Activated naive CD4-positive, alpha-beta T cell treated with anti-CD3 and anti-CD28 coated beads, Interleukin-2, amount 50 U/mL, for 16 hours (primary cell): ENCODE measurements at regions not wholly inside any gene's neighbourhood (a gene's known extent, or its start where the extent isn't known, plus 50 kb on each side); places are given as distances from the start of the nearest gene placed in this dataset.
"Not testable (repeated sequence)": the region's sequence is repeated elsewhere in the genome, so short reads cannot be mapped to it uniquely, and the experiment has no call there.

Experiments used
- DNase-seq: peaks from one replicate; pipeline ENCODE4 v3.0.0-alpha.2; 2020

DNA sequence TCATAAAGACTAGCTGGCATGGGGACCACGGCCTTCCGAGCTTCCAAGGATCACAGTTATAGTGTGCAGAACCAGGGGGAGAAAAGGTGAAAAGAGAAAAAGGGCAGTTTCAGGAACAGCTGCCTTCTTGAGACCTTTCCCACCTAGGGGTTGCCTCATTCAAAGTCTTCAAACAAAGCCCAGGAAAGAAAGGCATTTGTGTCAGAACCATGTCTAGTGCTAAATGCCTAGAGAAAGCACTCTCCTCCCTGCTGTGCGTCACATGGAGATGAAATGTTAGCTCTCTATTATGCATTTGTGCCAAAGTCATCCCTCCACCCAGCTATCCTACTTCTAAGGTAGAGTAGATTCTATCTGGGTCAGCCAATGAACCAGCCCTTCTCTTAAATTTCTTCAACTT lies 1037.3 kb upstream of the WWC1 start:
- DNase-seq, result no peak

DNA sequence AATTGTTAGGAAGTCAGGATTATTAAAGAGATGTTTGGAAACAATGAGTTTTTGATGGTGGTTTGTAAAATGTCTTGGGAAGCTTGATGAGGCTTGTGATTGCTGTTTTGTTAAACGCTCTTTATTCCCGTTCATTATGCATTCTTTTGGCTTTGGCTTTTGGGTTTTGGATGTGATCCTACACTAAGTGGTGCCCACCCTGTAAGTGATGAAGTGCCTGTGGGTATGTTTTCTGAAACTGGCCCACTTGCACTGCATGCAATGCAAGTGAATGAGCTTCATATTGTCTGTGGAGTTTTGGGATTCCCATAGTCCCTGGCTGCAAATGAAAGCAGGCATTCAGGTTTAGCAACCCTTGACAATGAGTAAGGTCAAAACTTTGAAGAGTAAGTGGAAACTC lies 1035.5 kb upstream of the WWC1 start:
- DNase-seq, result no peak

DNA sequence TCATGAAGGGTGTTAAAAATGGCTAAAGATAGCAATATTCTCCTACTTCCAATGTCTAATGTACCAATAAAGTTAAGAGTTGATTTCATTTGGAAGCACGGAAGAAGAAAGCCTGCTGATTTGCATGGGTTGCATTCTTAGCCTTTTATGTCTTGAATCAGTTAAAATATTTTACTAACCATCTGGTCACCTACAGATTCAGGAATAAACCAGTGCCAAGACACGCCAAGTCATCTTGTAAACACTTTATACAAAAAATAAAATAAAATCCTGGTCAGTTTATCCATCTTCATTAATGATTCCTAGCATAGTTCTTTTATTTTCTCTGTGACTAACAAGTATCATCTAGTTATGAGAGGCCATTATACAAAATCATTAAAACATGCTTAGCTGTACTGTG lies 1031.6 kb upstream of the WWC1 start:
- DNase-seq, result no peak

DNA sequence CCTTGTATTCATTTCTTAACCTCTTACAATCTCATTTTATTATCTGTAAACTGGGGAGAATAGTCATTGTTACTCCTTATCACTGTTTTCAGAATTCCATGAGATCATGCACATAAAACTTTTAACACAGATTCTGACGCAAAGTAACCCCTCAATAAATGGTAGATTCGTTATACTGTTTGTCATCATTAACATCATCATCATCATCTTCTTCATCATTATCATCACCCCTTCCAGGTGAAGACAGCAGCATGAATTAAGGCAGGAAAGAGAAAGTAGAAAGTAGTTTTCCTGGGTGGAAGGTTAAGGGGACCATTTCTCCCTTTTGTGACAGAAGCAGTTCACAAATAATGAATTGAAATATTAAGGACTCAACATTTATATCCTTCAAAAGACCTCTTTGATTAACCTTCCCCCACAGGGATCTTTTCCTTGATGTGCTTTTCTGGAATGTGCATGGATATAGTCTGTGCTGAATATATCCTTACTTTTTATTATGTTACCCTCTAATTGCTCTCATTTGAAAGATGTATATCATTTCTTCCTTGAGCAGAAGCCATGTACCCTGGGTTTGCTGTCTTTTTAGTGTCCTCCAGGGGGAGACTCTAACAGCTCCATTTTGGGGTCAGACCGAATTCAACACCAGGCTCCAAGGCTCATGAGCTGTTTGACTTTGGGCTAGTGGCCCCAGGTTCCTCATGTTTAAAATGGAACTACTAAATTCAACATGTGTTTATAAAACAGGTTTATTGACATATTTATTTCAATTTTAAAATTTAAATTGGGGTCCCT lies 1029.9 kb upstream of the WWC1 start:
- DNase-seq, result no peak

DNA sequence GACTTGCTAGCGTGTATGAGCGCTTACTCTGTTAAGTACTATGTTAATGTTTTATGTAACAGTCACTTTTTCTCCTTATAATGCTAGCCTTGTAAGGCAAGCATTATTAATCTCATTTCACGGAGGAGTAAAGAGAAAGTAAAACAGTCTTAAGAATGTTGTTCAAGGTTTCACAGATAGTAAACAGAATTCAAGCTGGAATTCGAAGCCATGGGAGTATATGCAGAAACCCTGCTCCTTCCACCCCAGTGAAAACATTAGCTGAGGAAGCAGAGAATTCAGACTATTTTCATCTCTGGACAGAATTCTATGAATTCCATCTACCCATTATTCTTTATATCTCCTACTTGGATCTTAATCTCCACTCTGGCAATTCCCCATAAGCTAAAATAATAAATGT lies 1028.3 kb upstream of the WWC1 start:
- DNase-seq, result no peak

DNA sequence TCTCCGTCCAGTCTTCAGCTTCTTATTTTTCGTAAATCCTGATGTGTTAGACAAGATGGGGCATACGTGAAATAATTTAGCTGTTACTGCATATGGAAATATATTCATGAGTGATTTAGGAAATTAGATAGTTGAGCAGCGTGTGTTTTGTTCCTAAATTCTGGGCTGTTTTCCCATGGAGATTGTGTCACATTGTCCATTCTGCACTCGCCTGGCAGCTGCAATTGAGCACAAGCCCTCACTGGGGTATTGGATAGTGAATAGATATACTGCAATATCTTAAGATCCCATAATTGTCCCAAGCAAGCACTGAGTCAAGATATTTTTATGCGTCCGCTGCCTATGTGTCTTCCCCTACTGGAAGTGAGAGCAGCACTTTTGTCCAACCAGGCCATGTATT lies 1027.1 kb upstream of the WWC1 start:
- DNase-seq, result no peak

DNA sequence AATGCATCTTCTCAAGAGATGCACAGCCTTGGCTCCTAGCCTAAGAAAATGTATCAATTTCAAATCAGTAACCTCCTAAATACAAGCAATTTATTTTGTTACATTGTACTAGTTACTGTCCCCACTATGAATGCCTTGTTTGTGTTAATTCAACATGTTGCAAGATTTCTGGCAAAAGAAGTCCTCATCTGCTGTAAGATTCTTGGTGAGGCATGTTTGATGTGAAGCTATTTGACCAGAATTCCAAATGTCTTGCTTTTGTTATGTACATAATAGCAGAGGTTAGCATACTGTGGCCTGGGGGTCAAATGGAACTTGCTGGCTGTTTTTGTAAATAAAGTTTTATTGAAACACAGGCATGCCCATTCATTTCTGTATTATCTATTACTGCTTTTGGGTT lies 1023.1 kb upstream of the WWC1 start:
- no peak for DNase-seq

DNA sequence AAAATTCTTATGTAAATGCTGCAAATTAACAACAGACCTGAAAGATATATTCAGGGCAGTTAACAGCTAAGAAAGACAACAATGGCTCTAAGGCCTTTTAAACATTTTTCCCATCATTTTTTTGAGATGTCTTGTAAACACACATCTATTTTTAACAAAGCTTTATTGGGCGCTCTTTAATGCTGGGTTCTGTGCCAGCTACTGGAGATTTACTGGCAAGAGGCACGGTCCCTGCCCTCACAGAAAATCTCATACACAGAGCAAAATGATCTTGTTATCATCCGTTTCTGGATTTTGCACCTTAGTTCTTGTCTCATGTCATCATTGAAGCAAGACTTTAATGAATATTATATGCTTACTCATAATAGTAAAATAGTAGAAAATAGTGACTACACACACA lies 1022.3 kb upstream of the WWC1 start:
- DNase-seq, result no peak

DNA sequence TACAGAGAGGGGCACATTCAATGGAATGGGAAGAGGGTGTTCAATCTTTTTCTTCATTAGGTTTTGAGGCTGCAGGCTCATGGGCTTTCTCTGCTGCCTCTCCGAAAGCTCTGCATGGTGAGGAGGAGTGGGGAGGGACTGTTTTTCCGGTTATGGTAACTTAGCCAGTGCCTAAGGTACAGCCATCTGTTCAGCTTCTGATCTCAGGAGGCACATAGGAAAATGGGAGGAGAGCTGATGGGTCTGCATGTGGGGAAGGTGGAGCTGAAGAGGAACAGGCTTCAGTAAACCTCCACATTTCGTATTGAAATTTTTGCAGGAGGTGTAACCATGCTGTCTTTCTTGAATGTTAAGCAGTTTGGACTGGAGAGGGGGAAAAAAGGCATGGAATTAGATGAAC lies 1020.4 kb upstream of the WWC1 start:
- no peak for DNase-seq

DNA sequence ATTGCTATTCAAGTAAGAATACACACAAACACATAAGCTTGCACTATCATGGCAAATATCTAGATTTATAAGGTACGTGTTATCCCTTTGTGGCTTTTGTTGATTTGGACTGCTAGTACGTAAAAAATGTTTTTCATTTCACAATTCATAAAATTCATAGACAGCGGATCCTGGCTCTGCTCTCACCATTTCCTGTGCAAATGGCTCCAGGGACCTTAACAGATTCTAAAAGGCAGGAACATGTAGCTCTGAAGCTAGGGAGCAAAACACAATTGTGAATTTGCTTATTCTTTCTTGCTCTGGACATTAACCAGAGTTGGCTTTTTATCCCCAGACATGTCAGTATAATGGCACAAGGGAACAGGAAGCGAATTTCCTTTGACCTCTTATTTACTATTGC lies 1019.9 kb upstream of the WWC1 start:
- no peak for DNase-seq

DNA sequence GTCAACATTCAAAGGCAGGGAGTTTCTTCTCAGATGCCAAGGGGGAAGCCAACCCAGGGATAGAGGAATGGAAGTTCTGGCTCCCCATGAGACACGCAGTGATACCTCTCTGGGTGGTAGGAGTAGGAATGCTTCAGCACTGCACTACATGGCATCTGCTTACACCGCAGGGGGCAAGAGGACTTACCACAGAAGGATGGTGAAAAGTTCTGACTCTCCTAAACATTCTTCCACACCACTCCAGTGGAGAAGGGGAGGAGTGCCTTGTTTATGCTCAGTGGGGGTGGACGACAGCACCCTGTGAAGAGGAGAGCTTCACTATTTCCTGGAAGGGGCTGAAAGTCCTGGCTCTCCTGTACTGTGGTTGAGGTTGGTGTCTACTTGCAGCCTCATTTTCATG lies 1011.3 kb upstream of the WWC1 start:
- no peak for DNase-seq

DNA sequence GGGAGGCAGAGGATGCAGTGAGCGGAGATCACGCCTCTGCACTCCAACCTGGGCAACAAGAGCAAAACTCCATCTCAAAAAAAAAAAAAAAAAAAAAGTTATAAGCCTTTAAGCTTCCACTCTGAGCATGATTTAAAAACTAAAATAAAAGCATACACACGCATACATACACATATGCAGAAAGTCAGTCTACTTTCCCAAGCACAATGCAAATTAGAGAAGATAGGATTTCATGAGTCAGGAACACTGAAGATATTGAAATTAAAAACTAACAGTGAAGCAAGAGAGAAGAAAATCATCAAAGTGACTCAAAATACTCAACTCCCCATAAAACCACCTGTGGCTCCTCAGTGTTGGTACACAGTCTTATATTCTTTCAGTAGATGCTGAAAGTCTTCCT lies 1009.5 kb upstream of the WWC1 start:
- DNase-seq, result no peak

DNA sequence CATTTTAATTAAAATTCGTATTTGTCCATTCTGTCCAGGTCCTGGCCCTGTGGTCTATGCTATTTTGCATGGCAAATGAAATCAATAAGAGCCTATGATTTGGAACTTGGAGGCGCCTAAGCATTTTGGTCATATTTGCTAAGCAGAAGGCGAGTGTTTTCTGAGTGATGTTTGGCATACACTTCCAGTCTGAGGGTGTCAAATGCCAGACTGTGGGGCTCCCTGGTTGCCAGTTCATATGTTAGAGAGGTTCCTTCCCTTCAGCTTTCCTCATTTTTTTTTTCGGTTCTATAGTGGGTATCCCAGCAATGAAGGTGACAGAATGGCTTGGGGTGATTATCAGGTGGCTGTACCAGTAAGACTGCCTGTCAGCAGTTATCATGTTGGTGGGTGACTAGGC lies 1007.8 kb upstream of the WWC1 start:
- no peak for DNase-seq

DNA sequence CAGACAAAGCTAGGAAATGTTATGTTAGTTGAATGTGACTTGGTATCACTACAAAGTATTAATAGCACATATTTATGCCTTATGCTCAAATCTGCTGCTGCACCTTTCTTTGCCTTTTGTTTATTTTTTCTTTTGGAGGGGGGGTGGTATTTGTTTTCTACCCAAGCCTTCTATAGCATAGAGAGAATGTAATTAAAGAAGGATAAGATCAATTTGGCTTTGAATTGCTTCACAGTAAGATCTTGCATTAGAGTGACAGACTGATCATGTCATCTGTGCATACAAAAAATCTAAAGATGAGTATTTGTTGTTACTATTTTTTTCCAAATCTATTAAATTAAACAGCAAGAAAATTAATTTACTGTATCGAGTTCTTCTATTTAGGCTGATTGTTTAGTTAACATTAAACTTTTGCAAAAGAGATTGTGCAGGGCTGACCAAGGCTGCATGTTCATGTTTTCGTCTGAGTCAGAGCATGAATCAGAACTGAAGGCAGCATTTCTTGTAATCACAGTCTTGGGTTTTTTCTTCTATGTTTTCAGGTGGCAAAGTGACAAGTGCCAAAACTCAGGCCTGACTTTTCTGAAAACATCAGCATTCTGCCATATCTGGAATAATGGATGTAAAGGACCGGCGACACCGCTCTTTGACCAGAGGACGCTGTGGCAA lies 1007.1 kb upstream of the WWC1 start:
- no peak for DNase-seq

DNA sequence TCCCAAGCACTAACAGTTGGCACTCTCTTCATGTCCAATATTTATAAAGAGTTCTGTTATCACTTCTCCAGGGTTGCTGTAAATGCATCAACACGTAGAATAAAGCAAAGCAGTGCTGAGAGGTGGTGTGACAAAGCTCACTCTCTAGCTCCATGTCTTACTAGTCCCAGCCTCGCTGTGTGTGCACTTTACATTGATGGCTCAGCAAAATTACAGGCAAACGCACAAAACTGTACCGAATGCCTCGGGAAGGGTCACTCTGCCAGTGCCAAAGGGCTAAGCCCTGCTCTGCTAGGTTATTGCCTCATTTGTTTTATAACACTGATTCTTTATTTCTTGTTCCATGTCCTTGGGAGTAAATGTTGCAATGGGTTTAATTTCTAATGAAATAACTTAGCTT lies 1005.9 kb upstream of the WWC1 start:
- no peak for DNase-seq

DNA sequence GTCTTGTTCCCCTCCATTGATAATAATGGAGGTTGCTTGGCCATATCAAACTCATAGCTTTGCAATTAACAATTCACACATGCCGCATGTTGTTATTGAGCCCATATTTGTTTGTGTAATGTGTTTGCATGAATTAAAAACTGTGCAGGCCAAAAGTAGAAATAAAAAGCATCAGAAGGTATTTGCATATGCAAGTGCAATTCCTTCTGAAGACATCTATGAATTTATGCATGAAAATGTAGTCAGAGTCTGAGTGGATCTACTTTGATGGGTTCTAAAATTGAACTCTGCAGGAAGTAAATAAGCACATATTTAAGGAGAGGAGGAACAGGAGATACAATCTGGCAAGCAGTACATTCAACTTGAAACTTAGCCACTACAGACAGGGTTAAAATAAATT lies 1004.6 kb upstream of the WWC1 start:
- DNase-seq, result no peak

DNA sequence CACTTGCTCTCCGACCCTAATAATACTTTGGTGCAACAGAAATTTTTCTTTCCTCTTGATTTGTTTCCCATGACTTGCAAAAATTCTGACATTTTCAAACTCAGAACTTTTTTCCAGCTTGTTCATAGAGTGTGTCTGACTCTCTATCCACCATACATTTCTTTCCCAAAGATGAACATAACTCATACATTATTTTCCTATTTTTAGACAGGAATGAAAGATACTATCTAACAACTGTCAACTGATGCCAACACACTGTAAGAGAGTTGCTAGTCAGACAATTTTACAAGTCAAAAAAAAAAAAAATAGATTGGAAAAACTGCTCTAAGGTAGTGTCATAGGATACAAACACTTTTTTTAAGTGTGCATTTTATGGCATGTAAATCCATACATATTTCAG lies 1001.0 kb upstream of the WWC1 start:
- no peak for DNase-seq

DNA sequence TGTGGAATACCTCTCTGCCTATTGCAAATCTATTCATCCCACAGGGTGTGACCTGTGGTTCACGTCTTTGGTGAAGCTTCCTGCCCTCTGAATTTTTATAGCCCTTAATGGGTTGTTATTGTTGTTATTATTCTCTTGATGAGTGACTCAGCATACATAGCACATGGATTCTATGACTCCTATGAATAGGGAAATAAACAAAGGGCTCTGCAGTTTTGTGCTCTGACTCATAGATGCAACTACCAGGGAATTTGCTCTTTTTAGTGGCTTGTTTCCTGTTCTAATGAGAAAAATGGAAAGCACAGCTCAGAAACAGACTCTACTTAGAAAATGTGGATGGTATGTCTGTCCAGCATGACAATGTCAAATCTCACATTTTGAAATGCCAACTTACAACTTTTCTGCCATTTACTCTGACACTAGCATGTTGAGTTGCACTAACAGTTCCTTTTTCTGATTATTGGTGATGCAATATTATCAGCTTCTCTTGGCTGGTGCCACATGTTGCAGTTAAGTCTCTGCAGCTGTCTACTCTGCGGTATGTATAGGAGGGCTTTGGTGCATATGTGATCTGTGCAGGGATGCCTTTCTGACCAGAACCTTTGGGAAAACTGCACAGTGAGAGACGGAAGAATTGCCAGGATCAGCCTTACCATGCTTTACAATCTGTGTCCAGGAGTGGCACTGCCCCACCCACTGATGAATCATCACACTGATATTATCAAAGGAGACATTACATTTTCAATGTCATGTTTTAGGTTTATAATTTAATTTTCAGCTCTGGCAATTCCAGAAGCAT lies 996.4 kb upstream of the WWC1 start:
- no peak for DNase-seq

DNA sequence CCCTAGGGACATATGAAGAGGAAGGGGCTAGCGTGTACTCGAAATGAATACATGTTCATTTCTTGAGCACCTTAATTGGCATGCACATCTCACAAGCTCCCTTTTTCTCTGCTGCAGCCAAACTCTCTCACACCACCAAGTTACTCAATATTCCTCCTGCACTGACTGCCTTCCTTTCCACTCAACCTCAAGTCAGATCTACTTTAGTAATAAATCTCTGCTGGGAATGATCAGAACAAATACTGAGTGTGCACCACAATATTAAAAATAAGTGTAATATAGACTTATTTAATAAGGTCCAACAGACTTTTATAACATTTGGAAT lies 995.8 kb upstream of the WWC1 start:
- no peak for DNase-seq

DNA sequence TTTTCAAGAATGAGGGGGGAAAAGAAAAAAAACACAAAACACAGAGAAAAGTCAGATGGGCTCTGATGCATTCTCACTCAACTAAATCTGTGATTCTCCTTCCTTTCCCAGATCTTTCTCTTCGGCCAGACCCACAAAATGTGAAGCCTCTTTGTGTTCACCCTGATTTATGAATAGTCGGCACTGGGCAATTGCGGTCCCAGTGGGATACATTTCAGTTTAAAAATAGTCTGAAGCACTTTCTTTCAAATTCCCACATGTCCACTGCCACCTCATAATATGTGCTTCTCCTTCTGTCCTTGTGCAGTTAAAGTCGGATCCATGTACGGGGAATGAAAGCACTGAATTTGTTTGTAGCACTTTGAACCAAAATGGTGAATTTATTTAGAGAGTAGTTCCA lies 995.4 kb upstream of the WWC1 start:
- DNase-seq, result no peak

DNA sequence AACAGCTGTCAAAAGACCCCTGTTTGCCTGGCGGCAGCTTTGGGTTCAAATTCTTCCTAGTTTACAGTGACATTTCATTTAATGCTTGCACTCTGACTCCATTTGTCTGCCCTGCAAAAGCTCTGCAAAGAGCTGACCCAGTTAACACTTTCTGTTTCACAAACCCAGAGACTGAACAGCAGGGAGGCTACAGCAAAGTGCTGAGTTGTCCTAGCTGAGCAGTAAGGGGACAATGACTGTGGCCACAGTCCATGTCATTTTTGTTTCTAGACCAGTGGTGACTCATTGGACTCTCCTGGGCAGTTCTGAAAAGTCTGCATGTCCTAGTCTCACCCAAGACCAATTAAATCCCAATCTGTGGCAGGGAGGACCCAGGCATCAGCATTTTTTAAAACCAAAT lies 994.8 kb upstream of the WWC1 start:
- DNase-seq, result no peak

DNA sequence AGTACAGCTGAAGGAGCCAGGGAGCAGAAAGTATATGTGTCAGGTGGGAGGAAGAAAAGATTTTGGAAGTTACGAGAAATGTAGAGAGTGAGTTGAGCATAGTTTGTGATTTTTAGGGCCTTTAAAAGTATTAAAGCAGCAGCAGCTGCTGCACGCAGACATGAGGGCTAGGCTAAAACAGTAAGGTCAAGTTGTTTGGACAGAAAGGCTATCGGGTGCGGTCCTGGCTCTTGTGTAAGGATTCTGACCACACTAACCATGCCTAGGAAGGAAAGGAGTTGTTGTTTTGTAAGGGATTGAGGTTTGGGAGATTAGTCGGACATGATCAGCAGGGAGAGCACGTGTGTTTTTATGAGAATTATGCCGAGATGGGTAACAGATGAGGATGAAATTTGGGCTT lies 991.6 kb upstream of the WWC1 start:
- not testable (repeated sequence) for DNase-seq

DNA sequence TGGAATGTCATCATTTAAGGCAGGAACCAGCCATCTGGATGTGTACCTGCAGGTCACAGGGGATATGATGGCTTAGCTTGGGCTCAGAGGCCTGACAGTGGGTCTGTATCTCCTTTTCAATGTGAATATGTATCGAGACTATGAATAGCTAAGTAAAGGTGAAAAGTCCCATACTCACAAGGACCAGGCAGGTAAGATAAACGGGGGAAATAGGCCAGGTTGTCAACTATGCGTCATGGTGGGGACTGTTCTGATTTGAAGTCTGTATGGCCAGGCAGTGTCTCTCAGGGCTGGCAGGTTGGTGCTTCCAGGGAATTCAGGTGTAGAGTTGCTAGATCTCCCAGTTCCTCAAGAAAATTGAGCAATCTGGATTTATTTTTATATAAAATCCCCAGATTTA lies 987.9 kb upstream of the WWC1 start:
- DNase-seq, result no peak

DNA sequence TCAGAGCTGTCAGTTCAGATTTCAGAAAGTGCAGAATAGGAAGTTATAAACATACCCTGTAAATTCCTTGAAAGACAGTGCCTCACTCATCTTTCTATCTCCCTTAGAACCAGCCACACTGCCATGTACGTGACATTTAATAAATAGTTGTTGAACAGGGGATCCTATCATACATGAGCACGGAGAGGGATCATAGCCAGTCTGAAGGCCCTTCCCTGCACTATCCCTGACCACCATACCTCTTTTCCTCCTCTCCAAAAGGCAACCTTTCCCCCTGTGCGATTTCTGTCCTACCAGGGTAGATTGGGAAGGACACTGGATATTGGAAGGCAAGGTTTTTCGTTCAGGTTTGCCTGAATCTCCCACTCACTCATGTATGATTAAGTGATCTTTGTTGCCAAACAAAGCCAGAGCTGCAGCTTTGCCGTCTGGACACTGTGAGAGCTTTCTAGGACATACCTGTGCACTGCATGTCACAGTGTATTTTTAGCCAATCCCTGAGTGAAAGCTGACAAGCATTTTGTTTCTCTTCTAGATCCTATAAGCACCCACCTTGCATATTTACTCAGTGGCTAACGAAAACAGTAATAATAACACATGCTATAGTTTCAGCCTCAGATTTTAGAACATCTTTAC lies 986.5 kb upstream of the WWC1 start:
- no peak for DNase-seq
